Liver (tissue), 8 donors: ENCODE measurements at regions not wholly inside any gene's neighbourhood (a gene's known extent, or its start where the extent isn't known, plus 50 kb on each side); places are given as distances from the start of the nearest gene placed in this dataset.

Experiments used
- DNase-seq: peaks from one replicate; pipeline ENCODE4 v3.0.0-alpha.2; 2017; ENCODE audit warnings: low spot score
- H3K27ac ChIP-seq, 2 donors: one replicate each; pipeline ENCODE4 v1.7.0; 2013; ENCODE audit warnings: inconsistent platforms in 2 of 2, low read length in 2 of 2, control low read depth in 1 of 2, low read depth in 1 of 2, mild to moderate bottlenecking in 1 of 2
- H3K27me3 ChIP-seq, 4 donors: one replicate each; pipeline versions ENCODE4 v1.6.1 to v1.7.0; 2013; ENCODE audit warnings: low read length in 3 of 4, inconsistent platforms in 1 of 4, mild to moderate bottlenecking in 1 of 4, moderate library complexity in 1 of 4; ENCODE audit not compliant: control insufficient read depth in 4 of 4, insufficient read depth in 4 of 4
- H3K36me3 ChIP-seq, 4 donors: one replicate each; pipeline versions ENCODE4 v1.6.1 to v1.7.0; 2013; ENCODE audit warnings: low read length in 3 of 4, mild to moderate bottlenecking in 3 of 4, low read depth in 1 of 4, moderate library complexity in 1 of 4; ENCODE audit not compliant: control insufficient read depth in 4 of 4, insufficient read depth in 3 of 4
- H3K4me1 ChIP-seq, 4 donors: one replicate each; pipeline versions ENCODE4 v1.6.1 to v1.7.0; 2013; ENCODE audit warnings: low read length in 3 of 4, mild to moderate bottlenecking in 3 of 4, moderate library complexity in 1 of 4; ENCODE audit not compliant: control insufficient read depth in 4 of 4, insufficient read depth in 4 of 4
- H3K4me3 ChIP-seq, 3 donors: one replicate each; pipeline versions ENCODE4 v1.6.1 to v1.7.0; 2013; ENCODE audit warnings: low read length in 3 of 3, control low read depth in 1 of 3, low read depth in 1 of 3, mild to moderate bottlenecking in 1 of 3
- H3K9ac ChIP-seq, 2 donors: one replicate each; pipeline ENCODE4 v1.7.0; 2013; ENCODE audit warnings: low read length in 2 of 2, mild to moderate bottlenecking in 2 of 2, moderate library complexity in 2 of 2, control low read depth in 1 of 2, low read depth in 1 of 2
- H3K9me3 ChIP-seq, 4 donors: one replicate each; pipeline versions ENCODE4 v1.6.1 to v1.7.0; 2013; ENCODE audit warnings: low read length in 3 of 4; ENCODE audit not compliant: control insufficient read depth in 4 of 4
- CTCF ChIP-seq: fragments of 150-350 bp; IDR thresholded peaks from 2 replicates; pipeline ENCODE4 v1.5.1; 2017; ENCODE audit warnings: improper control_type of control experiment, low read depth, low read length; ENCODE audit not compliant: missing input control
- EGR1 ChIP-seq, 2 donors: IDR thresholded peaks; 2 replicates each; pipeline ENCODE4 v1.6.1; 2016 to 2018; ENCODE audit warnings: antibody characterized with exemption in 2 of 2, low read depth in 2 of 2
- FOXA1 ChIP-seq: IDR thresholded peaks from 2 replicates; pipeline ENCODE4 v1.6.1; 2016; ENCODE audit warnings: antibody characterized with exemption
- FOXA2 ChIP-seq: IDR thresholded peaks from 2 replicates; pipeline ENCODE4 v1.6.1; 2016; ENCODE audit warnings: antibody characterized with exemption
- GABPA ChIP-seq, 2 donors: IDR thresholded peaks in 1 of 2; conservative IDR thresholded peaks in 1 of 2; 2 replicates each; pipeline ENCODE4 v1.6.1; 2016; ENCODE audit warnings: antibody characterized with exemption in 2 of 2, mild to moderate bottlenecking in 1 of 2, moderate library complexity in 1 of 2
- HNF4A ChIP-seq, 2 donors: conservative IDR thresholded peaks; 2 replicates each; pipeline ENCODE4 v1.6.1; 2016; ENCODE audit warnings: antibody characterized with exemption in 2 of 2, mild to moderate bottlenecking in 2 of 2
- HNF4G ChIP-seq: IDR thresholded peaks from 2 replicates; pipeline ENCODE4 v1.6.1; 2016; ENCODE audit warnings: antibody characterized with exemption
- JUND ChIP-seq, 2 donors: IDR thresholded peaks; 2 replicates each; pipeline ENCODE4 v1.6.1; 2016; ENCODE audit warnings: antibody characterized with exemption in 2 of 2
- NR2F2 ChIP-seq: IDR thresholded peaks from 2 replicates; pipeline ENCODE4 v1.6.1; 2016; ENCODE audit warnings: antibody characterized with exemption
- RAD21 ChIP-seq, 2 donors: IDR thresholded peaks; 2 replicates each; pipeline ENCODE4 v1.6.1; 2016; ENCODE audit warnings: antibody characterized with exemption in 2 of 2, mild to moderate bottlenecking in 2 of 2
- RXRA ChIP-seq, 2 donors: IDR thresholded peaks; 2 replicates each; pipeline ENCODE4 v1.6.1; 2017 to 2018; ENCODE audit warnings: antibody characterized with exemption in 2 of 2, mild to moderate bottlenecking in 1 of 2
- SP1 ChIP-seq: IDR thresholded peaks from 2 replicates; pipeline ENCODE4 v1.6.1; 2018; ENCODE audit warnings: antibody characterized with exemption, mild to moderate bottlenecking
- TAF1 ChIP-seq: conservative IDR thresholded peaks from 2 replicates; pipeline ENCODE4 v1.6.1; 2016; ENCODE audit warnings: antibody characterized with exemption, mild to moderate bottlenecking
- YY1 ChIP-seq: IDR thresholded peaks from 2 replicates; pipeline ENCODE4 v1.6.1; 2016; ENCODE audit warnings: antibody characterized with exemption, mild to moderate bottlenecking
- WGBS: extraction: QIAGEN DNeasy Blood & Tissue Kit; methylation state at CpG from one replicate; pipeline ENCODE4 v1.1.7; 2013; 5-methylcytosine and 5-hydroxymethylcytosine counted together
- TF ChIP-seq, protein P1 (sequence below): IDR thresholded peaks from 2 replicates; pipeline ENCODE4 v1.6.1; 2016; ENCODE audit warnings: antibody characterized with exemption
- TF ChIP-seq, protein P2 (sequence below): IDR thresholded peaks from 2 replicates; pipeline ENCODE4 v1.6.1; 2016; ENCODE audit warnings: antibody characterized with exemption
- TF ChIP-seq, protein P3 (sequence below): IDR thresholded peaks from 2 replicates; pipeline ENCODE4 v1.6.1; 2016; ENCODE audit warnings: antibody characterized with exemption
- donor health status: healthy.
- donor health status: healthy.
- donor health status: healthy.
- donor health status: healthy.
- donor health status: healthy.

GRCh38 chr9:82789155-82789824 lies 273.7 kb downstream of the RASEF start:
- Histone ChIP-seq H3K4me1 (no peaks in the 10 kb centered on the region), H3K27me3 (no peaks in the 10 kb centered on the region)
- 84% methylated on average over 6 of the region's 6 CpGs for WGBS

DNA sequence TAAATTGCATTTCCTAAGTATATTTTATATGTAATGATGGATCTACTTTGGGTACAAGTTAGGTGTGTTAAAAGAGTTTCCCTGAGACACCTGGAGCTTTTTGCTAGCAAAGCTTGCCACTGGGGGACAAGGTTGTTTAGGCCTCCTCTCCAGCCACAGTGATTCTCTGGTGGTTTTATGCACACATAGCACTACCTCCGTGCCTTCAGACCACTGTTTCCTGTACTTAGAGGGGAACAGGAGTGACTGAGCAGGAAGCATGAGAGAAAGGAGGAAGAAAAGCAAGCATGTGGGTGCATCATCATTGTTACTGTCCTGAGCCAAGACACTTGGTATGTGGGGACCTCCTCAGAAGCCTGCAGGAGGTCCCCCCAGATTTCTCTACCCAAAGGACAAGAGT lies 272.1 kb downstream of the RASEF start:
- H3K4me1 ChIP-seq: no peaks in the 10 kb centered on the region
- no peak overlapping the region for H3K9ac ChIP-seq
- no peak overlapping the region for H3K27ac ChIP-seq
- H3K36me3 ChIP-seq: no peaks in the 10 kb centered on the region
- H3K27me3 ChIP-seq: no peaks in the 10 kb centered on the region
- 40% methylated on average over 1 of the region's 1 CpG for WGBS
- DNase-seq: no peak
- no peak overlapping the region for H3K4me3 ChIP-seq
- H3K9me3 ChIP-seq: no peaks in the 10 kb centered on the region
- TF ChIP-seq FOXA1 (no peak), JUND (IDR thresholded peaks at IDR 0.05) (no peak), FOXA2 (no peak), TAF1 (no peak), NR2F2 (no peak), HNF4A (conservative IDR thresholded peaks at IDR 0.05) (no peak), CTCF (no peak), YY1 (no peak), RXRA (IDR thresholded peaks at IDR 0.05) (no peak), GABPA (IDR thresholded peaks at IDR 0.05 in 1 of 2, conservative IDR thresholded peaks at IDR 0.05 in 1 of 2) (no peak), HNF4G (no peak)
- TF ChIP-seq, protein P1, sequence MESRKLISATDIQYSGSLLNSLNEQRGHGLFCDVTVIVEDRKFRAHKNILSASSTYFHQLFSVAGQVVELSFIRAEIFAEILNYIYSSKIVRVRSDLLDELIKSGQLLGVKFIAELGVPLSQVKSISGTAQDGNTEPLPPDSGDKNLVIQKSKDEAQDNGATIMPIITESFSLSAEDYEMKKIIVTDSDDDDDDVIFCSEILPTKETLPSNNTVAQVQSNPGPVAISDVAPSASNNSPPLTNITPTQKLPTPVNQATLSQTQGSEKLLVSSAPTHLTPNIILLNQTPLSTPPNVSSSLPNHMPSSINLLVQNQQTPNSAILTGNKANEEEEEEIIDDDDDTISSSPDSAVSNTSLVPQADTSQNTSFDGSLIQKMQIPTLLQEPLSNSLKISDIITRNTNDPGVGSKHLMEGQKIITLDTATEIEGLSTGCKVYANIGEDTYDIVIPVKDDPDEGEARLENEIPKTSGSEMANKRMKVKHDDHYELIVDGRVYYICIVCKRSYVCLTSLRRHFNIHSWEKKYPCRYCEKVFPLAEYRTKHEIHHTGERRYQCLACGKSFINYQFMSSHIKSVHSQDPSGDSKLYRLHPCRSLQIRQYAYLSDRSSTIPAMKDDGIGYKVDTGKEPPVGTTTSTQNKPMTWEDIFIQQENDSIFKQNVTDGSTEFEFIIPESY: no peak
- TF ChIP-seq, protein P2, sequence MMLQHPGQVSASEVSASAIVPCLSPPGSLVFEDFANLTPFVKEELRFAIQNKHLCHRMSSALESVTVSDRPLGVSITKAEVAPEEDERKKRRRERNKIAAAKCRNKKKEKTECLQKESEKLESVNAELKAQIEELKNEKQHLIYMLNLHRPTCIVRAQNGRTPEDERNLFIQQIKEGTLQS: no peak
- TF ChIP-seq, protein P3, sequence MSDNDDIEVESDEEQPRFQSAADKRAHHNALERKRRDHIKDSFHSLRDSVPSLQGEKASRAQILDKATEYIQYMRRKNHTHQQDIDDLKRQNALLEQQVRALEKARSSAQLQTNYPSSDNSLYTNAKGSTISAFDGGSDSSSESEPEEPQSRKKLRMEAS: no peak

More at GRCh38 chr9:82789155-82789824, 273.7 kb downstream of the RASEF start:
- Histone ChIP-seq H3K27ac (no peak overlapping the region), H3K4me3 (no peak overlapping the region), H3K36me3 (no peaks in the 10 kb centered on the region), H3K9ac (no peak overlapping the region), H3K9me3 (no peaks in the 10 kb centered on the region)
- TF ChIP-seq GABPA (IDR thresholded peaks at IDR 0.05 in 1 of 2, conservative IDR thresholded peaks at IDR 0.05 in 1 of 2): no peak
- TF ChIP-seq HNF4A (conservative IDR thresholded peaks at IDR 0.05): no peak
- no peak for TF ChIP-seq EGR1 (IDR thresholded peaks at IDR 0.05; ENCODE audit: low read depth in 2 of 2)
- no peak for TF ChIP-seq SP1
- TF ChIP-seq FOXA1: no peak
- no peak for TF ChIP-seq FOXA2
- TF ChIP-seq HNF4G: no peak
- TF ChIP-seq TAF1: no peak
- TF ChIP-seq CTCF: no peak
- TF ChIP-seq, protein P2: no peak
- no peak for TF ChIP-seq JUND (IDR thresholded peaks at IDR 0.05)
- TF ChIP-seq, protein P3: no peak
- TF ChIP-seq YY1: no peak
- TF ChIP-seq RAD21 (IDR thresholded peaks at IDR 0.05): no peak
- no peak for DNase-seq
